Stimulated activated effector memory CD8-positive, alpha-beta T cell treated with anti-CD3 and anti-CD28 coated beads, Interleukin-12 subunit alpha, Interleukin-12 subunit beta, amount 100 ng/mL, for 72 hours (primary cell): ENCODE measurements at regions not wholly inside any gene's neighbourhood (a gene's known extent, or its start where the extent isn't known, plus 50 kb on each side); places are given as distances from the start of the nearest gene placed in this dataset.

Source experiments
- ATAC-seq: fragments of 150-1000 bp; cut with Tn5 transposase; 2 replicates; pipeline ENCODE4 v1.10.0; 2021
- DNase-seq, 2 donors: peaks; one replicate each; pipeline ENCODE4 v3.0.0; 2021 to 2022; ENCODE audit warnings: low spot score in 2 of 2
- H3K27ac Mint-ChIP-seq: one replicate; pipeline ENCODE4 v1.8.0; 2022; ENCODE audit warnings: mild to moderate bottlenecking, mixed read lengths
- H3K36me3 Mint-ChIP-seq: one replicate; pipeline ENCODE4 v1.8.0; 2022; ENCODE audit warnings: mild to moderate bottlenecking, mixed read lengths
- H3K4me1 Mint-ChIP-seq: one replicate; pipeline ENCODE4 v1.8.0; 2022; ENCODE audit warnings: mixed read lengths
- H3K4me3 Mint-ChIP-seq: one replicate; pipeline ENCODE4 v1.8.0; 2022; ENCODE audit warnings: mild to moderate bottlenecking, mixed read lengths
- H3K9me3 Mint-ChIP-seq: one replicate; pipeline ENCODE4 v1.8.0; 2022; ENCODE audit warnings: mixed read lengths

- ATAC-seq (no peak), DNase-seq (no peak)
- H3K4me1 Mint-ChIP-seq, result no peaks in the 10 kb centered on the region
- no peak overlapping the region for H3K27ac Mint-ChIP-seq
- H3K9me3 Mint-ChIP-seq, result peaks cover 3% of the 10 kb centered on the region
- H3K4me3 Mint-ChIP-seq, result no peak overlapping the region
- H3K36me3 Mint-ChIP-seq, result no peaks in the 10 kb centered on the region
Measured at GRCh38 chr2:17182399-17182798, 335.8 kb downstream of the RAD51AP2 start.

- Mint-ChIP-seq H3K9me3 (peaks cover 3% of the 10 kb centered on the region), H3K36me3 (no peaks in the 10 kb centered on the region), H3K4me1 (no peaks in the 10 kb centered on the region), H3K27ac (no peak overlapping the region), H3K4me3 (no peak overlapping the region)
- DNase-seq (no peak), ATAC-seq (no peak)
Measured at GRCh38 chr2:17181051-17181752, 337.0 kb downstream of the RAD51AP2 start.

GRCh38 chr2:17179145-17179808 is 339.0 kb downstream of the RAD51AP2 start:
- ATAC-seq, result no peak
- H3K4me1 Mint-ChIP-seq, result no peaks in the 10 kb centered on the region
- no peaks in the 10 kb centered on the region for H3K36me3 Mint-ChIP-seq

GRCh38 chr2:17177088-17177487 is 341.2 kb downstream of the RAD51AP2 start:
- H3K27ac Mint-ChIP-seq, result no peak overlapping the region
- no peak for DNase-seq
- H3K36me3 Mint-ChIP-seq, result no peaks in the 10 kb centered on the region
- no peaks in the 10 kb centered on the region for H3K4me1 Mint-ChIP-seq
- peaks cover 7% of the 10 kb centered on the region for H3K9me3 Mint-ChIP-seq
- ATAC-seq, result no peak
- no peak overlapping the region for H3K4me3 Mint-ChIP-seq

More at GRCh38 chr2:17179145-17179808, 339.0 kb downstream of the RAD51AP2 start:
- Mint-ChIP-seq H3K9me3 (peaks cover 3% of the 10 kb centered on the region), H3K27ac (no peak overlapping the region), H3K4me3 (no peak overlapping the region)
- no peak for DNase-seq

- Mint-ChIP-seq H3K27ac (no peak overlapping the region), H3K36me3 (no peaks in the 10 kb centered on the region), H3K9me3 (peaks cover 14% of the 10 kb centered on the region), H3K4me1 (no peaks in the 10 kb centered on the region), H3K4me3 (no peak overlapping the region)
- DNase-seq (no peak), ATAC-seq (no peak)
Measured at GRCh38 chr2:17171446-17172049, 346.7 kb downstream of the RAD51AP2 start.

GRCh38 chr2:17166506-17166905 is 351.7 kb downstream of the RAD51AP2 start:
- H3K4me3 Mint-ChIP-seq, result no peak overlapping the region
- H3K9me3 Mint-ChIP-seq, result peaks cover 14% of the 10 kb centered on the region
- no peak for ATAC-seq
- H3K4me1 Mint-ChIP-seq, result no peaks in the 10 kb centered on the region
- no peak overlapping the region for H3K27ac Mint-ChIP-seq
- no peak for DNase-seq
- H3K36me3 Mint-ChIP-seq, result no peaks in the 10 kb centered on the region

- Mint-ChIP-seq H3K27ac (no peak overlapping the region), H3K4me3 (no peak overlapping the region), H3K4me1 (no peaks in the 10 kb centered on the region), H3K36me3 (no peaks in the 10 kb centered on the region), H3K9me3 (peaks cover 8% of the 10 kb centered on the region)
- ATAC-seq (no peak), DNase-seq (no peak)
Measured at GRCh38 chr2:17164550-17164949, 353.7 kb downstream of the RAD51AP2 start.

- H3K4me3 Mint-ChIP-seq, result no peak overlapping the region
- no peak for ATAC-seq
- H3K4me1 Mint-ChIP-seq, result no peaks in the 10 kb centered on the region
Measured at GRCh38 chr2:17163638-17164037, 354.6 kb downstream of the RAD51AP2 start.

GRCh38 chr2:17162713-17163112 is 355.5 kb downstream of the RAD51AP2 start:
- no peaks in the 10 kb centered on the region for H3K36me3 Mint-ChIP-seq
- DNase-seq, result no peak
- H3K9me3 Mint-ChIP-seq, result peaks cover 4% of the 10 kb centered on the region
- H3K27ac Mint-ChIP-seq, result no peak overlapping the region
- no peaks in the 10 kb centered on the region for H3K4me1 Mint-ChIP-seq
- H3K4me3 Mint-ChIP-seq, result no peak overlapping the region
- no peak for ATAC-seq

More at GRCh38 chr2:17163638-17164037, 354.6 kb downstream of the RAD51AP2 start:
- no peak for DNase-seq
- Mint-ChIP-seq H3K36me3 (no peaks in the 10 kb centered on the region), H3K27ac (no peak overlapping the region), H3K9me3 (peaks cover 7% of the 10 kb centered on the region)

GRCh38 chr2:17160594-17160993 is 357.6 kb downstream of the RAD51AP2 start:
- ATAC-seq (no peak), DNase-seq (no peak)
- H3K36me3 Mint-ChIP-seq, result no peaks in the 10 kb centered on the region
- H3K9me3 Mint-ChIP-seq, result peaks cover 4% of the 10 kb centered on the region
- no peak overlapping the region for H3K4me3 Mint-ChIP-seq
- no peaks in the 10 kb centered on the region for H3K4me1 Mint-ChIP-seq
- no peak overlapping the region for H3K27ac Mint-ChIP-seq

- ATAC-seq (no peak), DNase-seq (no peak)
- H3K27ac Mint-ChIP-seq, result no peak overlapping the region
- H3K36me3 Mint-ChIP-seq, result no peaks in the 10 kb centered on the region
- no peaks in the 10 kb centered on the region for H3K4me1 Mint-ChIP-seq
- no peak overlapping the region for H3K4me3 Mint-ChIP-seq
- no peaks in the 10 kb centered on the region for H3K9me3 Mint-ChIP-seq
Measured at GRCh38 chr2:17156086-17156485, 362.2 kb downstream of the RAD51AP2 start.

- DNase-seq (no peak), ATAC-seq (no peak)
- H3K27ac Mint-ChIP-seq, result no peak overlapping the region
- H3K9me3 Mint-ChIP-seq, result peaks cover 21% of the 10 kb centered on the region
- no peak overlapping the region for H3K4me3 Mint-ChIP-seq
- H3K36me3 Mint-ChIP-seq, result no peaks in the 10 kb centered on the region
- H3K4me1 Mint-ChIP-seq, result no peaks in the 10 kb centered on the region
Measured at GRCh38 chr2:17149945-17150344, 368.3 kb downstream of the RAD51AP2 start.

- Mint-ChIP-seq H3K4me3 (no peak overlapping the region), H3K4me1 (no peaks in the 10 kb centered on the region), H3K9me3 (peaks cover 21% of the 10 kb centered on the region), H3K27ac (no peak overlapping the region), H3K36me3 (no peaks in the 10 kb centered on the region)
- ATAC-seq, result no peak
- DNase-seq, result no peak
Measured at GRCh38 chr2:17148407-17149145, 369.7 kb downstream of the RAD51AP2 start.

- DNase-seq (no peak), ATAC-seq (no peak)
- H3K9me3 Mint-ChIP-seq, result peaks cover 21% of the 10 kb centered on the region
- H3K4me3 Mint-ChIP-seq, result no peak overlapping the region
- H3K36me3 Mint-ChIP-seq, result no peaks in the 10 kb centered on the region
- H3K4me1 Mint-ChIP-seq, result no peaks in the 10 kb centered on the region
- no peak overlapping the region for H3K27ac Mint-ChIP-seq
Measured at GRCh38 chr2:17146358-17146757, 371.9 kb downstream of the RAD51AP2 start.

GRCh38 chr2:17136877-17137276 is 381.4 kb downstream of the RAD51AP2 start:
- no peak overlapping the region for H3K4me3 Mint-ChIP-seq
- H3K36me3 Mint-ChIP-seq, result no peaks in the 10 kb centered on the region
- no peaks in the 10 kb centered on the region for H3K4me1 Mint-ChIP-seq
- no peak for ATAC-seq
- H3K9me3 Mint-ChIP-seq, result peaks cover 19% of the 10 kb centered on the region
- DNase-seq, result no peak
- no peak overlapping the region for H3K27ac Mint-ChIP-seq
